ENCODE measurements at regions not wholly inside any gene's neighbourhood (a gene's known extent, or its start where the extent isn't known, plus 50 kb on each side); places are given as distances from the start of the nearest gene placed in this dataset.

DNA sequence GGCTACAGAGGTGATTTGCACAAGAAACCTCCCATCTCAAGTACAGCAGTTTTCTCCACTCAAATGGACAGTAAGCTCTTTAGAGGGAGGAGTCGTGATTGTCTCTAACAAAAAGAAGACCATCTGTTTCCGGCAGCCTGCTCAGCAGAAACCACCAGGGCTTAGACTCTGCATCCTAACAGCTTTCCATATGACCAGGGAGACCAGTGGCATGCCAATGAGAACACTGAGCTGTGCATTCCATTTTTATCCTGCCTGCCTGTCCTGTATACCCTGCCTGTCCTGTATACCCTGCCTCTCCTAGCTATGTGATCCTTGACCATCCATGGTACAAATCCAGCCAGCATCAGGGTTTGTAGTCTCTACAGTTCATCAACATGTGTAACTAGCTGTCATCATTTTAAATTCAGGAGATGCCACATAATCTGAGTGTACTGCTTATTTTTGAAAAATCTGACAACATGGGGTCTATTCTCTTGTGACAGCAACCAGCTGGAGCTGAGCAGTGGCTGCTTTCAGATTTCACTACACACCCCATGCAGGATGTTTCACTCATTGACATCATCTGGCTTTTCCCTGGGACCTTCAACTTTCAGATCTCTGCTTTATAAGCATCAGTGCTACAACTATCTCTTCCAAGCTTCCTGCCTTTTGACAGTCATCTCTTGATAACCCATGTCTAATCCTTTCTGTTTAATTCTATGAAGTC lies 50.5 kb upstream of the POU2AF2 start:
- Histone ChIP-seq H3K27me3 (ENCODE audit: control insufficient read depth, insufficient read depth) (no peaks in the 10 kb centered on the region), H3K4me3 (ENCODE audit: low read length) (no peak overlapping the region), H3K27ac (ENCODE audit: low read length) (no peak overlapping the region), H3K4me1 (ENCODE audit: control insufficient read depth, insufficient read depth, low read length) (no peaks in the 10 kb centered on the region), H3K9me3 (ENCODE audit: control insufficient read depth, low read length) (no peaks in the 10 kb centered on the region)
- no peak for ATAC-seq
- WGBS: 61% methylated on average over 2 of the region's 2 CpGs
- DNase-seq: no peak
- intact Hi-C loops (cut with DNase I): no loop called here

GRCh38 chr11:111193924-111194490 lies 51.5 kb upstream of the POU2AF2 start:
- no peak for DNase-seq
- no peak for ATAC-seq
- Histone ChIP-seq H3K9me3 (ENCODE audit: control insufficient read depth, low read length) (no peaks in the 10 kb centered on the region), H3K27ac (ENCODE audit: low read length) (no peak overlapping the region), H3K4me3 (ENCODE audit: low read length) (no peak overlapping the region), H3K4me1 (ENCODE audit: control insufficient read depth, insufficient read depth, low read length) (no peaks in the 10 kb centered on the region), H3K27me3 (ENCODE audit: control insufficient read depth, insufficient read depth) (no peaks in the 10 kb centered on the region)
- 71% methylated on average over 1 of the region's 1 CpG for WGBS
- intact Hi-C loops (cut with DNase I): no loop called here

DNA sequence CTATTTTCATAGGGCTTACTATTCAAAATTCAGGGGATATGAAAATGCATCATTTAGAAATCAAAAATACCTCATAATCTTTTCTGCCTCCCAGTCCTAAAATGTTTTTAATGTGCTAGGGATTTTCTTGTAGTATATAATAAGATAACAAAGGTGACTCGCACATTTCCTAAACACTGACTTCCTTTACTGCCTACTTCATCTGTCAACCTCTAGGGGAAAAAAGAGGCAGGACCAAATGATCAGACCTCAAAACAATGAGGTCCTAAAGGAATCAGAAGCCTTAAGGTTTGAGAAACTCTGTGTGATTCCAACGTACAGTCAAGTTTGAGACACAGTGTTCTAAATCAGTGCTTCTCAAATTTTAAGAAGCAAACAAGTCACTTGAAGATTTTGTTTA lies 56.1 kb upstream of the POU2AF2 start:
- H3K27me3 ChIP-seq (ENCODE audit: control insufficient read depth, insufficient read depth): no peaks in the 10 kb centered on the region
- intact Hi-C loops (cut with DNase I): no loop called here
- no peaks in the 10 kb centered on the region for H3K4me1 ChIP-seq (ENCODE audit: control insufficient read depth, insufficient read depth, low read length)
- DNase-seq (no peak), ATAC-seq (no peak)
- no peak overlapping the region for H3K4me3 ChIP-seq (ENCODE audit: low read length)
- WGBS: 58% methylated on average over 2 of the region's 2 CpGs
- no peaks in the 10 kb centered on the region for H3K9me3 ChIP-seq (ENCODE audit: control insufficient read depth, low read length)
- no peak overlapping the region for H3K27ac ChIP-seq (ENCODE audit: low read length)

DNA sequence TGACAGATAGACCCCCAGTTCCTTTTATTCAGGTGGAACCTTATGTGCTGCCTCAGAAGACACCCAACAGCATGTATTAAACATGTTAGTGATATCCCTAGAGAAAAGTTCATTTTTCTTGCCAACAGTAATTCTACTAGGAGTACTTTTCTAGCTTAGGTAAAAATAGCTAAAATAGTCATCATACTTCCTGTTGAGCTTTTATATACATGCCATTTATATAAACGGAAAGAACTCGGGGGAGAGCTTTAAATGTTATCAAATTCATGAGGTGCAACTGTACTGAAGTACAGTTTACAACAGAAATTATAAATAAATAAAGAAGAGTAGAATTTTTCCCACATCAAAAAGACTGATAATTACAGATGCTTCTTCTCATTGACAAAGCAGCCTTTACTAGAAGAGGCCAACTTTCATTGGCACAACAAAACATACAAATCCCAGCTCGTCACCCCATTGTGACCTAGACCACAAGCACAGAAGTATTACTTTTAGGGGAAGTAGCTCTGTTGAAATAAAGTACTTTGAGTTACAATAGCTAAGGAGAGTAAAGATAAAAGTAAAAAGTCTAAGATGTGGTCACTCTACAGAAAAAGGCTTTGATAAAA lies 59.1 kb upstream of the POU2AF2 start:
- Histone ChIP-seq H3K4me1 (ENCODE audit: control insufficient read depth, insufficient read depth, low read length) (no peaks in the 10 kb centered on the region), H3K27ac (ENCODE audit: low read length) (no peak overlapping the region), H3K27me3 (ENCODE audit: control insufficient read depth, insufficient read depth) (no peaks in the 10 kb centered on the region), H3K9me3 (ENCODE audit: control insufficient read depth, low read length) (no peaks in the 10 kb centered on the region), H3K4me3 (ENCODE audit: low read length) (no peak overlapping the region)
- DNase-seq (no peak), ATAC-seq (no peak)
- intact Hi-C loops (cut with DNase I): no loop called here
- WGBS: 47% methylated on average over 3 of the region's 3 CpGs

- intact Hi-C loops (cut with DNase I): no loop called here
Measured at GRCh38 chr11:111185266-111185665, 60.3 kb upstream of the POU2AF2 start.

DNA sequence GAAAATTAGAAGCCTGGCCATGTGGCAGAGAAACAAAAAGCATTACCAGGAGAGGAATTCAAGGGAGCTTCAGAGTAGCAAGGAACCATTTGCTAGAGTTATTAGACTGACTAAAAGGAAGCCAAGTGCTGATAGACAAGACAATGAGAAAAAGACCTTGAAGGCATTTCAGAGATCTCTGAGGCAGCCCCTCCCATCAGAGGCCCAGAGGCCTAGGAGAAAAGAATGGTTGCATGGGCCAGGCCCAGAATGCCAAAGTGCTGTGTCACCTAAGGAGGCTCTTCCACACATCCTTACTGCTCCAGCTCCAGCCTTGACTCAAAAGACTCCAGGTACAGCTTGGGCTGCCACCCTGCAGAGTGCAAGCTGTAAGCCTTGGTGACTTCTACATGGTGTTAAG lies 61.8 kb upstream of the POU2AF2 start:
- ATAC-seq (no peak), DNase-seq (no peak)
- Histone ChIP-seq H3K4me3 (ENCODE audit: low read length) (no peak overlapping the region), H3K9me3 (ENCODE audit: control insufficient read depth, low read length) (no peaks in the 10 kb centered on the region), H3K4me1 (ENCODE audit: control insufficient read depth, insufficient read depth, low read length) (no peaks in the 10 kb centered on the region), H3K27ac (ENCODE audit: low read length) (no peak overlapping the region), H3K27me3 (ENCODE audit: control insufficient read depth, insufficient read depth) (no peaks in the 10 kb centered on the region)
- intact Hi-C loops (cut with DNase I): no loop called here

More at GRCh38 chr11:111185266-111185665, 60.3 kb upstream of the POU2AF2 start:
- Histone ChIP-seq H3K27ac (ENCODE audit: low read length) (no peak overlapping the region), H3K9me3 (ENCODE audit: control insufficient read depth, low read length) (no peaks in the 10 kb centered on the region), H3K27me3 (ENCODE audit: control insufficient read depth, insufficient read depth) (no peaks in the 10 kb centered on the region), H3K4me3 (ENCODE audit: low read length) (no peak overlapping the region), H3K4me1 (ENCODE audit: control insufficient read depth, insufficient read depth, low read length) (no peaks in the 10 kb centered on the region)
- ATAC-seq (no peak), DNase-seq (no peak)
- WGBS: 49% methylated on average over 2 of the region's 2 CpGs

- Histone ChIP-seq H3K4me1 (ENCODE audit: control insufficient read depth, insufficient read depth, low read length) (no peaks in the 10 kb centered on the region), H3K27me3 (ENCODE audit: control insufficient read depth, insufficient read depth) (no peaks in the 10 kb centered on the region), H3K4me3 (ENCODE audit: low read length) (no peak overlapping the region), H3K27ac (ENCODE audit: low read length) (no peak overlapping the region), H3K9me3 (ENCODE audit: control insufficient read depth, low read length) (no peaks in the 10 kb centered on the region)
- intact Hi-C loops (cut with DNase I): no loop called here
- 51% methylated on average over 5 of the region's 5 CpGs for WGBS
- no peak for ATAC-seq
- DNase-seq: no peak
Measured at GRCh38 chr11:111179184-111179910, 66.2 kb upstream of the POU2AF2 start.

DNA sequence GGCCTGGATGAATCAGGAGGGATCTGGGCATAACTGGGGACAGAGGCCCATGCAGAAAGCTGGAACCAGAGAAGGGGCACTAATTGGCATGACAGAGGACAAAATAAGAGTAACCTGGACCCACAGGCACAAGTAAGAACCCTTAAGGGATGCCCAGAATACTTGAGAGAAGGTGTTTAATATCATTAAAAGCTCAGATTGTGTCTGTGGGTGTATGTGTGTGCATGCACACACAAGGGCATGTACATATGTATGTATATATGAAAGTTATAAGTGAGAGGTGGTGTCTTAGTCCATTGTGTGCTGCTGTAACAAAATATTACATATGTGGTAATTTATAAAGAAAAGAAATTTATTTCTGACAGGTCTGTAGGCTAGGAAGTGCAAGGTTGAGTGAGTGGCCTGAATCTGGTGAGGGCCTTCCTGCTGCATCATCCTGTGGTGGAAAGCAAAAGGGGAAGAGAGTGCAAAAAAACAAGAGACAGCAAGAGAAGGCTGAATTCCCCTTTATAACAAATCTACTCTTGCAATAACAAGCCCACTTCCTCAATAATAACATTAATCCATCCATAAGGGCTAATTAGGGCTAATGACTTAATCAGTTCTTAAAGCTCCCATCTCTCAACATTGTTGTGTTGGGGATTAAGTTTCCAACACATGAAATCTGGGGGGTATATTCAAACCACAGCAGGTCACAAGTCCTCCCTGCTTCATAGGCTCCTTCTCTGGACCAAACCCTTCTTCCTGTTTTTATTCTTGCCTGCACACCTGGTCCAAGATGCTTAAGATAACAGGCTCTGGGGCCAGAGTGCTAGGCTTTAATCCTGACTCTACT lies 68.3 kb upstream of the POU2AF2 start:
- Histone ChIP-seq H3K9me3 (ENCODE audit: control insufficient read depth, low read length) (no peaks in the 10 kb centered on the region), H3K4me3 (ENCODE audit: low read length) (no peak overlapping the region), H3K27ac (ENCODE audit: low read length) (no peak overlapping the region), H3K4me1 (ENCODE audit: control insufficient read depth, insufficient read depth, low read length) (no peaks in the 10 kb centered on the region), H3K27me3 (ENCODE audit: control insufficient read depth, insufficient read depth) (no peaks in the 10 kb centered on the region)
- intact Hi-C loops (cut with DNase I): no loop called here
- ATAC-seq (no peak), DNase-seq (no peak)

DNA sequence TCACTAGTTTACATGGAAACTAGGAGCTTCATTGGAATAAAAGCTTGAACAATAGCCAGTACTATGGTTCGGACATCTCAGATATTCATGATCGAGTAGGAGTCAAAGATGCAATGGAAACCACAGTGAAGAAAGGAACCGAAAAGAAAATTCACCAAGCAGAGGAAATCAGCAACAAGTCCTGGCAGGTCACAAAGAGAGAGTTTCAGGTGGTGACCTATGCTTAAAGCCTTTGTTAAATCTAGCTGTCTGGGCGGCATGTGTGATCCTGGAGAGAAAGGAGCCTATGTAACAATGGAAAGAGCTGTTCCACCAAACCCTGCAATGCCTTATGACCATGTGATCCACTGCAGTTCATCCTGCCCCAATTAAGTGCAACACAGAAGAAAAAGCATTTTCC lies 68.9 kb upstream of the POU2AF2 start:
- intact Hi-C loops (cut with DNase I): no loop called here
- no peak for ATAC-seq
- WGBS: 95% methylated on average over 4 of the region's 4 CpGs

DNA sequence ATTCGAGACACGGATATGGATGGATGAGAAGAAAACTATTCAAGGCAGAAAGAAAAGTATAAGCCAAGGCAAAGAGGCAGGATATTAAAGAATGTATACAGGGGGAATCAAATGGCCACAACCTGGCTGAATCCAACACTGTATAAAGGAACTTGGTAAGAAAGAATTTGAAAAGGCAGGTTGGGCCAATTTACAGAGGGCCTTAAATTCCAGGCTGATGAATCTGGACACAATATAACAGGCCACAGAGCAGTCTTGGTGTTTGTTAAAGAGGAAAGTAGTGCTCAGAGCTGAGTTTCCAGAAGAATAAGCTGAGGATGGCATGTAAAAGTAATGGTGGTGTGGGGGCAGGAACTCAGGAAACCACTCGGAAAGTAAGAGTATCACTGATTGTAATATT lies 72.3 kb upstream of the POU2AF2 start:
- WGBS: 94% methylated on average over 3 of the region's 3 CpGs
- ATAC-seq (no peak), DNase-seq (no peak)
- H3K27ac ChIP-seq (ENCODE audit: low read length): no peak overlapping the region
- no peaks in the 10 kb centered on the region for H3K27me3 ChIP-seq (ENCODE audit: control insufficient read depth, insufficient read depth)
- H3K4me1 ChIP-seq (ENCODE audit: control insufficient read depth, insufficient read depth, low read length): no peaks in the 10 kb centered on the region
- intact Hi-C loops (cut with DNase I): no loop called here
- no peaks in the 10 kb centered on the region for H3K9me3 ChIP-seq (ENCODE audit: control insufficient read depth, low read length)
- H3K4me3 ChIP-seq (ENCODE audit: low read length): no peak overlapping the region

More for the DNA sequence above, 68.9 kb upstream of the POU2AF2 start:
- Histone ChIP-seq H3K27me3 (ENCODE audit: control insufficient read depth, insufficient read depth) (no peaks in the 10 kb centered on the region), H3K4me3 (ENCODE audit: low read length) (no peak overlapping the region), H3K4me1 (ENCODE audit: control insufficient read depth, insufficient read depth, low read length) (no peaks in the 10 kb centered on the region), H3K27ac (ENCODE audit: low read length) (no peak overlapping the region), H3K9me3 (ENCODE audit: control insufficient read depth, low read length) (no peaks in the 10 kb centered on the region)
- DNase-seq: no peak

Measured in right cardiac atrium (tissue), 5 donors.